Peyer's patch (tissue), 4 donors: ENCODE measurements at regions not wholly inside any gene's neighbourhood (a gene's known extent, or its start where the extent isn't known, plus 50 kb on each side); places are given as distances from the start of the nearest gene placed in this dataset.

ENCODE experiments used
- CTCF ChIP-seq, 6 experiments: fragments of 450-650 bp in 4 of 6; fragments of 200-600 bp in 2 of 6; sonication (generic) in 1 of 6; IDR thresholded peaks; one replicate each; pipeline ENCODE4 v1.5.1; 2017 to 2019; ENCODE audit warnings: antibody characterized with exemption in 6 of 6, mild to moderate bottlenecking in 3 of 6, moderate library complexity in 1 of 6
- POLR2A ChIP-seq, 2 donors: fragments of 450-650 bp; IDR thresholded peaks; one replicate each; pipeline ENCODE4 v1.5.1; 2017; ENCODE audit warnings: antibody characterized with exemption in 2 of 2, mild to moderate bottlenecking in 2 of 2, moderate library complexity in 2 of 2

- TF ChIP-seq CTCF (IDR thresholded peaks at IDR 0.05) (no peak), POLR2A (IDR thresholded peaks at IDR 0.05) (no peak)
Observed at GRCh38 chr2:39851251-39851650, 72.2 kb upstream of the THUMPD2 start.
